ENCODE measurements at regions not wholly inside any gene's neighbourhood (a gene's known extent, or its start where the extent isn't known, plus 50 kb on each side); places are given as distances from the start of the nearest gene placed in this dataset.
A peak's percentile ranks its signal among the peaks of the same experiment; 100 is the strongest.

DNA sequence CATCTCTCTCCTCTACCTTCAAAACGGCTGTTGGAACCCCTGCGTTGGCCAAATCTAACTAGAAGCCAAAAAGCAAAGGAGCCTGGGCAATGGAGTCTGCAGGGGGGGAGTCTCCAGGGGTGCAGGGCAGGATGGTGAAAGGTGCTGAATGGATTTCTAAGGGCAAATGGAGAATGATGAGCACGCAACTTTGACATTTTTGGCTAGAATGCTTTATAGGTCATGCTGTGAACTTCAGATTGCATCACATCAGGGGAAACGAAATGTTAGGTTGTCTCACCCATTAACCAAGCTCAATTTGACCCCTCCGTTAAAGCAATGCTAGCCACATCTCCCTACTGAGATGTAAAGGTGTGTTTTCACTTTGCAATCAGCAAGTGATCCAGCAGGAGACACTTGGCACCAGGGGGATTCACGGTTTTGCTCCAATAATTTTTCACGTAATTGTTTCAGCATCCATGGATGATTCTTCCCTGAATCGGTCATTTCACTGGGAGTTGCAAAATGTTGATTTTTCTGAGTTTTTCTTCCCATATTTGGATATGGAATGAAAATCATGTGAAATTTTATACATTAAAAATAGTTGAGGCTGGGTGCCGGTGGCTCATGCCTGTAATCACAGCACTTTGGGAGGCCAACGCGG, 78.0 kb upstream of the MDM1 start:
- Mint-ChIP-seq H3K27ac (no peak overlapping the region), H3K27me3 (no peaks in the 10 kb centered on the region), H3K4me3 (no peak overlapping the region), H3K4me1 (peaks cover 8% of the 10 kb centered on the region), H3K36me3 (ENCODE audit: low read depth) (no peaks in the 10 kb centered on the region)
- DNase-seq (no peak), ATAC-seq (no peak)
- no peaks in the 10 kb centered on the region for H3K9me3 ChIP-seq (ENCODE audit: control insufficient read depth, low read length, poor library complexity, severe bottlenecking)

DNA sequence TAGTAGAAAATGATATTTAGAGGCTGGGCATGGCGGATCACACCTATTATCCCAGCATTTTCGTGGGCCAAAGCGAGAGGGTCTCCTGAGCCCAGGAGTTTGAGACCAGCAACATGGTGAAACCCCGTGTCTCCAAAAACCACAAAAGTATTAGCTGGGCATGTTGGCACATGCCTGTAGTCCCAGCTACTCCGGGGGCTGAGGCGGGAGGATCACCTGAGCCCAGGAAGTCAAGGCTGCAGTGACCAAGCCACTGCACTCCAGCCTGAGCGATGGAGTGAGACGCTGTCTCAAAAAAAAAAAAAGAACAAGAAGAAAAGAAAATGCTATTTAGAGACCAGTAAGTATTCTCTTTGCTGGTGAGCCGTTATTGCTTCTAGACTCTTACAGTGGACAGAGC, 79.2 kb upstream of the MDM1 start:
- H3K4me1 Mint-ChIP-seq: peaks cover 3% of the 10 kb centered on the region

DNA sequence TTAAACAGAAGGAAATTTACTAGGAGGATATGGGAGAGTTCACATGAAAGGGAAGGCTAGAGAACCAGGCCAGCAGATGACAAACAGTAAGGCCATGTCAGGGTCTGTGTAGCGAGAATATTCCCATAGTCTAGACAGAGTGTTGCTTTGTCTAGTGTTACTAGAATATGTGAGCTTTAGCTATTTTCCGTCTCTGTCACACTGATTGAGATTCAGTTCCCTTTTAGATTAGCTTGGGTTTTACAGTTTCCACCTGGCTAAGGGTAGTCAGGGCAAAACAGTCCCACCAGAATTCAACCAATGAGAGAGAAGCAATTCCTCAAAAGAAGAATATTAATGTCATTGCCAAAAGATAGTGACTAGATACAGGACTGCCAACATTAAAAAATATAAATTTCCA, 82.8 kb upstream of the MDM1 start:
- no peak overlapping the region for H3K4me3 Mint-ChIP-seq
- H3K27me3 Mint-ChIP-seq: no peaks in the 10 kb centered on the region
- no peaks in the 10 kb centered on the region for H3K9me3 ChIP-seq (ENCODE audit: control insufficient read depth, low read length, poor library complexity, severe bottlenecking)
- no peaks in the 10 kb centered on the region for H3K36me3 Mint-ChIP-seq (ENCODE audit: low read depth)
- H3K4me1 Mint-ChIP-seq: peaks cover 6% of the 10 kb centered on the region
- no peak for ATAC-seq
- DNase-seq: no peak
- H3K27ac Mint-ChIP-seq: no peak overlapping the region

More for the DNA sequence above, 79.2 kb upstream of the MDM1 start:
- Mint-ChIP-seq H3K36me3 (ENCODE audit: low read depth) (no peaks in the 10 kb centered on the region), H3K27me3 (no peaks in the 10 kb centered on the region), H3K4me3 (no peak overlapping the region), H3K27ac (no peak overlapping the region)
- ATAC-seq (no peak), DNase-seq (no peak)
- no peaks in the 10 kb centered on the region for H3K9me3 ChIP-seq (ENCODE audit: control insufficient read depth, low read length, poor library complexity, severe bottlenecking)

DNA sequence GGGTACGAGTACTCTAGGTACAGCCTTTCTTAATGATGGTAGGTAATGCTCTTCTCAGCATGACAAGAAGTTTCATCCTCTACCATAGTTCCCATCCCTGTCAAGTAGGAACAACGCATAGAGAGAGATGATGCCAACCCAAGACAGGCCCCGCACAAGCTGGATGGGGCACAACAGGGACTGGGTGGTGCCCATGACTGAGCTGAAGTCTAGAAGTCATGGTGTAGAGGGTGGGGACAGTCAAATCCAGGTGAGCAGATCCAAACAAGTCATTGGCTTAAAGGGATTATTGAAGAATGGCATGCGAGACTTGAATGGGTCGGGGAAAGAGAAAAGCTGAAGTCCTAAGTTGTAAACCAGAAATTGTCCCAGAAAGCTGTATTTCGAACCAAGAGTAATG, 84.2 kb upstream of the MDM1 start:
- no peak overlapping the region for H3K27ac Mint-ChIP-seq
- H3K9me3 ChIP-seq (ENCODE audit: control insufficient read depth, low read length, poor library complexity, severe bottlenecking): no peaks in the 10 kb centered on the region
- ATAC-seq (no peak), DNase-seq (no peak)
- no peak overlapping the region for H3K4me3 Mint-ChIP-seq
- H3K4me1 Mint-ChIP-seq: peaks cover 14% of the 10 kb centered on the region
- H3K27me3 Mint-ChIP-seq: no peaks in the 10 kb centered on the region
- H3K36me3 Mint-ChIP-seq (ENCODE audit: low read depth): no peaks in the 10 kb centered on the region

DNA sequence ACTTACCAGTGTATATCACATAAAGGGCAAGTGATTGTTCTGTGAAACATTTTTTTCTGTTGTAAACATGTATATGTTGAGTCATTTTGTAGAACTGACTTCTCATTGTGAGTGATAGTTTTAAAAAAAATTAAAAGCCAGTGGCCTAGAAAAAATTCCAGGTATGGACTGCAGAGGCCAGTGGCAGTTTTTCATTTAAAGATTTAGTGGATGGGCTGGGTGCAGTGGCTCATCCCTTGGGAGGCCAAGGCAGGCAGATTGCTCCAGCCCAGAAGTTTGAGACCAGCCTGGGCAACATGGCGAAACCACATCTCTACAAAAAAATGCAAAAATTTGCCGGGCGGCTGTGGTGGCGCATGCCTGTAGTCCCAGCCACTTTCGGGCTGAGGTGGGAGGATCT, 84.7 kb upstream of the MDM1 start:
- ATAC-seq (no peak), DNase-seq (no peak)
- no peak overlapping the region for H3K4me3 Mint-ChIP-seq
- H3K9me3 ChIP-seq (ENCODE audit: control insufficient read depth, low read length, poor library complexity, severe bottlenecking): no peaks in the 10 kb centered on the region
- H3K36me3 Mint-ChIP-seq (ENCODE audit: low read depth): no peaks in the 10 kb centered on the region
- H3K27me3 Mint-ChIP-seq: no peaks in the 10 kb centered on the region
- peaks cover 15% of the 10 kb centered on the region for H3K4me1 Mint-ChIP-seq
- no peak overlapping the region for H3K27ac Mint-ChIP-seq

DNA sequence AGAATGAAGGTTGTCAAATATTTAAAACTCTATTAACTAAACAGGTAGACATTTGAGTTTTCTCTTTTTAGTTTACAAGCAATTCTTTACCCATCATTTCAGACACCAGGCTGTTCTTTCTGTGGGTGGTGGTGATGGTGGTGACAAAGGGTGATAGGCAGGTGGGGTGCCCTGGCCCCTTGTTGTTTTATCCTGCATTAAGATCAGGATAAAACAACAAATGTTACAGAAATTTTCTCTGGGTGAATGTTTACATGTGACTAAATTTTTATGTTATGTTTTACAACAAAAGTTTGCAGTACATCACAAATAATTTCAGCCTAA, 85.9 kb upstream of the MDM1 start:
- no peak for ATAC-seq
- DNase-seq: no peak
- no peaks in the 10 kb centered on the region for H3K36me3 Mint-ChIP-seq (ENCODE audit: low read depth)
- no peak overlapping the region for H3K4me3 Mint-ChIP-seq
- H3K27ac Mint-ChIP-seq: no peak overlapping the region
- no peaks in the 10 kb centered on the region for H3K9me3 ChIP-seq (ENCODE audit: control insufficient read depth, low read length, poor library complexity, severe bottlenecking)
- peaks cover 22% of the 10 kb centered on the region for H3K4me1 Mint-ChIP-seq
- no peaks in the 10 kb centered on the region for H3K27me3 Mint-ChIP-seq

DNA sequence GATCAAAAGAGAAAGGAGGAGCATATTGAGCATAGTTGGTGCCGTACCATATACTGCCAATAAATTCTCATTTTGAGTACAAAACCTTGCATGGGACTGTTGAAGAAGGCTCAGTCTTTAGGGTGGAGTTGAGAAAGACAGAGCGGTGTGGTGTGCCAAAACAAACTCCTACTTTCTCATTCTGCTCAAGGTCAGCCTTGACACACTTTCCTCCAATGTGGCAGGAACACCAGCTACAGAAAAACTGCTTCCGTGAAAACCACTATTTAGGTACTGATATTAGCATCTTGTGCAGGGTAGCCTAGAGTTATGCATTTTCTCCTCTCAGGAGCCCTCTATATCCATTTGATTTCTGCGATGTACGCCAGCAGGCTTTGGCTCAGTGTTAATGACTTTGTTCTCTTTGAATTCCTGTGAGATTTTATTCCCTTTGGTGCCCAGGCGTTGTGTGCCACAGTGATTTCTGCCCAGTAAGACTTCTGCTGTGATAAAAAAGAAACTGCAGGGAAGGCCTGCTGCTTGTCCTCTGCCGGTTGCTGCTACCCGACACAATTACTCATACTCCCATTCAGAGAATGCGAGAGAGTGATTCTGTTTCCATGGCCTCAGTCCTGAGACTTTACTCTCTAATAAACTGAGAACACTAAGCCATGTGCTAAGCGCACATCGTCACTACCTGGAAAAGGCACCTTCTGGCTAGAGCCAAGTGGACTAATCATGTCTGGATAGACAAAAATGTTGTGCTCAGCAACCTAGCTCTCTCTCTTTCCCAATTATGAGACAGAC, 88.3 kb upstream of the MDM1 start:
- H3K4me3 Mint-ChIP-seq: peak overlapping the region; percentile 64
- H3K27me3 Mint-ChIP-seq: no peaks in the 10 kb centered on the region
- no peaks in the 10 kb centered on the region for H3K9me3 ChIP-seq (ENCODE audit: control insufficient read depth, low read length, poor library complexity, severe bottlenecking)
- H3K27ac Mint-ChIP-seq: peak overlapping the region; percentile 32
- ATAC-seq: no peak
- peaks cover 25% of the 10 kb centered on the region for H3K4me1 Mint-ChIP-seq
- DNase-seq: no peak
- H3K36me3 Mint-ChIP-seq (ENCODE audit: low read depth): peaks cover 1% of the 10 kb centered on the region

DNA sequence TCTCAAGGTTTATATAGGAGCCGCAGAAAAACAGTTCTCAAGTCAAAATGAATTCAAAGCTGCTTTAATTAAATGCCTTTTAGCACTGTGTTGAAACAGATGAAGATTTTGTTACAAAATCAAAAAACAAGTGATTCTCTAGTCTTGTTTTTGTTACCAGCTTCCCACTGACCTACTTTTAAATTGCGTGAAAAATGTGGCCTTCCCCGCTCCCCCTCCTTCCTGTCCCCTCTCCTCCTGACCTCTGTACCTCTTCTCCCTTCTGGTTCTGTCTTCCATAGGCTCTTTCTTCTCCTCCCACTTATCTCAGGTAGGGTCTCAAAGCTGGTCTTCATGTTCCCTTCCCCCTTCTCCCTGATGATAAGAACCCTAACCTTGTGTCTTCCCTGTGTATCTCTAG, 90.0 kb upstream of the MDM1 start:
- H3K4me1 Mint-ChIP-seq: peaks cover 26% of the 10 kb centered on the region
- DNase-seq (no peak), ATAC-seq (peak; percentile 28)
- H3K4me3 Mint-ChIP-seq: peak overlapping the region; percentile 39
- peak overlapping the region; percentile 42 for H3K27ac Mint-ChIP-seq
- peaks cover 3% of the 10 kb centered on the region for H3K36me3 Mint-ChIP-seq (ENCODE audit: low read depth)
- H3K27me3 Mint-ChIP-seq: no peaks in the 10 kb centered on the region
- H3K9me3 ChIP-seq (ENCODE audit: control insufficient read depth, low read length, poor library complexity, severe bottlenecking): no peaks in the 10 kb centered on the region

DNA sequence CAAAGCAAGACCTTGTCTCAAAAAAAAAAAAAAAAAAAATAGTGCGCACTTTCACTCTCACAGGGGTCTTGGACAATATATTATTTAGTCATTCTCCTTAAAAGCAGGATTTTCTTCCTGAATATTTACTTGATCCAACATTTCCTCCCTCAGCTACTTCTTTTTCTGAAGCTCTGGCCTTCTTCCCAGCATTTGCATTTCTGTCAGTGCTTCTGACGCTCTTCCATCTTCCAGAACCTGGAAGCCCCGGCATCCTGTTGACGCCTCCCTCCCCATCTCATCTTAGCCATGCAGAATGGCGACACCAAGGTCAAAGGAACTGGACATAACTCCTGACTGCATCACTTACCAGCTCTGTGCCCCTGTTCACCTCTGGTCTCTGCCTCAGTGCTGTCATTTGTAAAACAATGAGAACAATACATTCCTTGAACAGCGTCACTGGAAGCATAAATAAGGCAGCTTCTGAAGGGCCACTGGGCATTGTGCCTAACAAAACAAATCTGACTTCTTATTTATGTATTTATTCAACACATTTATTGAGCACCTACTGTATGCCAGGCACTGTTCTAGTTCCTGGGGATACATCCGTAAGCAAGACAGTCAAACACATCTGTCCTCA, 90.9 kb upstream of the MDM1 start:
- Mint-ChIP-seq H3K4me1 (peaks cover 26% of the 10 kb centered on the region), H3K36me3 (ENCODE audit: low read depth) (peaks cover 3% of the 10 kb centered on the region), H3K4me3 (no peak overlapping the region), H3K27me3 (no peaks in the 10 kb centered on the region), H3K27ac (peak overlapping the region; percentile 42)
- no peak for ATAC-seq
- no peaks in the 10 kb centered on the region for H3K9me3 ChIP-seq (ENCODE audit: control insufficient read depth, low read length, poor library complexity, severe bottlenecking)
- no peak for DNase-seq

DNA sequence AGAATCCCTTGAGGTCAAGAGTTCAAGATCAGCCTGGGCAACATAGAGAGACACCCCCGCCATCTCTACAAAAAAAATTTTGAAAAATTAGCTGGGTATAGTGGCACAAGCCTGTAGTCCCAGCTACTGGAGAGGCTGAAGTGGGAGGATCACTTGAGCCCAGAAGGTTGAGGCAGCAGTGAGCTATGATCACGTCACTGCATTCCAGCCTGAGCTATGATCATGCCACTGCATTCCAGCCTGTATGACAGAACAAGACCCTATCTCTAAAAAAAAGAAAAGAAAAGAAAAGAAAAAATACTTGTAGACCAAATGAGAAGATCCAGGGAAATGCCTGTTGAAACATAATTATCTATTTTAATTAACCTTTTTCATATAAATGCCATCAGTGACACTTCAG, 93.8 kb upstream of the MDM1 start:
- H3K9me3 ChIP-seq (ENCODE audit: control insufficient read depth, low read length, poor library complexity, severe bottlenecking): no peaks in the 10 kb centered on the region
- Mint-ChIP-seq H3K27me3 (no peaks in the 10 kb centered on the region), H3K4me3 (no peak overlapping the region), H3K27ac (no peak overlapping the region), H3K4me1 (peaks cover 16% of the 10 kb centered on the region), H3K36me3 (ENCODE audit: low read depth) (peaks cover 3% of the 10 kb centered on the region)
- ATAC-seq: no peak
- no peak for DNase-seq

DNA sequence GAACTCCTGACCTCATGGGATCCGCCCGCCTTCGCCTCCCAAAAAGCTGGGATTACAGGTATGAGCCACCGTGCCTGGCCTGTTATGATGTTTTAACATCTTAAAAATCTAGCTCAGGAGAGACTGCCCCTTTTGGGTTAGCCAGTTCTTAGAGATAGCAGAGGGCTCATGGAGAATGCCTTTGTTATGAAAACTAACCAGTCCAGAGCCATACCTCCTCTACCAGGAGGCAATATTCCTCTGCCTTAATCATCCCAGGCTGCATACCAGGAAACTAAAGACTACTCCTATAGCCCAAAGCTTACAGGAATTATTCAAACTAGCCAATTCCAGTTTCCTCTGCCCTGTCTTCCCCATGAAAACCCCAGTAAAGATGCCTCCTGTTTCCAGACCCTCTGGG, 96.0 kb upstream of the MDM1 start:
- Mint-ChIP-seq H3K27ac (no peak overlapping the region), H3K4me1 (peaks cover 6% of the 10 kb centered on the region), H3K4me3 (no peak overlapping the region), H3K27me3 (no peaks in the 10 kb centered on the region), H3K36me3 (ENCODE audit: low read depth) (peaks cover 3% of the 10 kb centered on the region)
- DNase-seq (no peak), ATAC-seq (no peak)
- H3K9me3 ChIP-seq (ENCODE audit: control insufficient read depth, low read length, poor library complexity, severe bottlenecking): no peaks in the 10 kb centered on the region

DNA sequence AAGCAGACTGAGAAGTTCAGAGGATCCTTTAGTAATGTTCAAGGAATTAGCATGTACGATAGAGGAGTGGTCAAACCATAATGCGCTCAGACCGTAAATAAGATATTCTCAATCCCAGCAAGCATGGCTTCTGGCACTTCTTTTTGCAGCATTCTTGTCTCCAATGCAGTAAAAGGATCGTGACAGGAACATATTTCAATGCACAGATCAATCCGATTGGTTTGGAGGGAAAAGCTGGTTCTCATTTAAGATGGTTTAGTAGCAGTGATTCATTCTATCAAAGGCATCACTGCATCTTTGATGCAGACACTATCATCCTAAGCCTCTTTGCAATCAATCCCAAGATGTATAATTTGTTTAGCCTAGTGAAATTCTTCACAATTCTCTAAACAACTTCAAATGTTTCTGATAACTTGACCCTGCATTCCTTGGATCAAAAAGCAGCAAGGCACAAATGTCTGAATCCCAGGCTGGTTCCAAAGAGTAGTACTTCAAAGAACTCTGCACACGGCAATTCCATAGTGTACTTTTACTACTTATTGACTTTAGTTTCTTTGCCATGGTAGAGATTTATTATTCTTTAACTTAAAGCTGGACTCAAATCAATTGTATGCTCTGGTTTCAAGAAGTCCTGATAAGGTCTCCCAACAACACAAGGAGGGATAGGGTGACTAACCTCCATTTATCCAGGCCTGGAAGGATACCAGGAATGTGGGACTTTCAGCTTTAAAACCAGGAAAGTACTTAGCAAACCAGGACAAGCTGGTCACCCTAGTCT, 96.8 kb upstream of the MDM1 start:
- no peaks in the 10 kb centered on the region for H3K9me3 ChIP-seq (ENCODE audit: control insufficient read depth, low read length, poor library complexity, severe bottlenecking)
- peaks cover 6% of the 10 kb centered on the region for H3K4me1 Mint-ChIP-seq
- no peaks in the 10 kb centered on the region for H3K27me3 Mint-ChIP-seq
- ATAC-seq: no peak
- peaks cover 5% of the 10 kb centered on the region for H3K36me3 Mint-ChIP-seq (ENCODE audit: low read depth)
- no peak overlapping the region for H3K27ac Mint-ChIP-seq
- no peak for DNase-seq
- H3K4me3 Mint-ChIP-seq: no peak overlapping the region

DNA sequence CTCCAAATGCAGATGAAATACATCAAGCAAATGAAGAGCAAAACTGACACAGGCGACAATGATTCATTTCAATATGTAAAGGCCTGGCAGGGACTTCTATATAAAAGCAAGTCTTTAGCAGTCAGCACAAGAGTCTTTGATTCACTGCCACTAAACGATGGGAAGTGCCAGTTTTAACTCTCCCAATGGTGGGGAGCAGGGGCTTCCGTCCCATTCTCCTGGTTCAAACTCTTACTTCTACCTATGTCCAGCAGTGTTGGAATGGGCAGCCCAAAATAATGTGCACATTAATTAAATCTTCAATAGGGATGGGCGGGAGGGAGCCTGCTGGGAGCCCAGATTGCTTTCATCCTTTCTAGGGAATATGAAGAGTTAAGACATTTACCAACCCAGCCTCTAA, 97.5 kb upstream of the MDM1 start:
- peaks cover 5% of the 10 kb centered on the region for H3K36me3 Mint-ChIP-seq (ENCODE audit: low read depth)
- ATAC-seq (no peak), DNase-seq (no peak)
- H3K4me1 Mint-ChIP-seq: peaks cover 6% of the 10 kb centered on the region
- H3K27ac Mint-ChIP-seq: no peak overlapping the region
- H3K9me3 ChIP-seq (ENCODE audit: control insufficient read depth, low read length, poor library complexity, severe bottlenecking): no peaks in the 10 kb centered on the region
- H3K4me3 Mint-ChIP-seq: no peak overlapping the region
- H3K27me3 Mint-ChIP-seq: no peaks in the 10 kb centered on the region

Data from T-helper 17 cell (primary cell).